SK-N-DZ (cell line): ENCODE measurements at regions not wholly inside any gene's neighbourhood (a gene's known extent, or its start where the extent isn't known, plus 50 kb on each side); places are given as distances from the start of the nearest gene placed in this dataset.

Experiments
- DNase-seq: peaks from one replicate; pipeline ENCODE4 v3.0.0-alpha.2; 2015; ENCODE audit warnings: low spot score

DNA sequence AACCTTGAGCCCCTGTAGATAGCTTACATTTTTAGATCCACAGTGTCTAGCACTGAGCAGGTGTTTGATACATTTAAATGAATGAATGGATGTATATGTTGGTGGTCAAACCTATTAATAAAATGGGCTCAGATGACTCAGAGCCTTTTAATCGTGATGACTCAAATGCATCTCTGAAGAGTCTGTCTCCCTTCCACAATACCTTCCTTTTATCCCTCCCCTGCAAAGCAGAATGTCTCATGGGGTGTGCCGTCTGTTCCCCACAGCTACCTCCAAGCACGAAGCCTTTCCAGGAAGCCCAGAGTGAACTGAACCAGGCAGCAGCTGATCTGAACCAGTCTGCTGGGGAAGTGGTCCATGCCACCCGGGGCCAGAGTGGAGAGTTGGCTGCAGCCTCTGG is 303.5 kb upstream of the TPM1 start:
- no peak for DNase-seq

DNA sequence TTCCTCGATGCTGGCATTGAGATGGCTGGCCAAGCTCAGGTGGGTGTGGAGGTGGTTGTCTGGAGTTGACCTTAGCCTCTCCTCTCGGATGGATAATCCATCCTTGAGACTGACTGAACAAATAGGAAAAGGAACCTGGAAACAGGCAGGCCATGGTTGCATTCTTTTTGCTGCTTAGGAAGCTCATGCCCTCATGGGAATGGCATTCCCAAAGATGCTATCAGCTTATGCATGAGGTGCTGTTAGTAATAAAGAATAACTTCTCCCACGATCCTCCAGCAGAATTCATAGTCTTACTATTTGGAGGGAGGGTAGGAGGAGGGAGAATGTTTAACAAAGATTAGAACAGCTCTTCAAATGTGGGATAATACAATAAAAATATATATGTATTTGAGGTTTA is 303.0 kb upstream of the TPM1 start:
- no peak for DNase-seq

DNA sequence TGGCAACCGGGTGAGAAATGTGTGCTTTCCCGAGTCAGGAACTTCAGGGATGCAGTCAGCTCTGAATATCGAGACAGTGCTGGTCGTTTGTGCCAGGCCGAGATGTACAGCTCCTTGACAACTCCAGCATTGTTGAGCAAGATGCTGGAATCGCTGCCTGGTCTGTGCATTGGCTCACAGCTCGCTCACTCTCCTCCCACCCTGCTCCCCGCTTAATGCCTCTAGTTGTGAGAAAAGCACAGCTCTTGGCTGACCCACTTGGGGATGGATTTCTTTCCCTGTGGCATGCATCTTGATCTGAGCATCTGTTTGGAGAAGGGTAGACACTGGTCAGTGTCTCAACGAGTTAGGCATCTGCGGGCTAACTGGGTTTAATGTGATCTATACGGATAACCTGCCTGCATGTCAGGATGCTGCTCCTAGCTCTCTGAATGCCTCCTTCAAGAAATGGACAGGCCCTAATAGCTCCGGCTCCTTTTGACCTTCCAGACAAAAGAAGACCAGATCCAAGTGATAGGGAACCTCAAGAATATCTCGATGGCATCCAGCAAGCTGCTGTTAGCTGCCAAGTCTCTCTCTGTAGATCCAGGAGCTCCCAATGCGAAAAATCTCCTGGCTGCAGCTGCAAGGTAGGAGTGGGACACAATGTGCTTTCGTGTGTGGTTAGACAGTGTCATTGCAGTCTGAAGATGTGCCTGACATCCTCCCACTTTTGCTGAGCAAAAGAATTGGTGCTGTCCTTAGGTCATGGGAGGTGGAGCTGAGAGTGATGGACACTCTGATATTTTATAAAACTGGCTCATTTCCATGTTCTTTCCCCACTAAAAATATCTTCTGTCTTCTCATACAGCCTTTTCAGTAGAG is 302.2 kb upstream of the TPM1 start:
- peak; percentile 90 for DNase-seq

DNA sequence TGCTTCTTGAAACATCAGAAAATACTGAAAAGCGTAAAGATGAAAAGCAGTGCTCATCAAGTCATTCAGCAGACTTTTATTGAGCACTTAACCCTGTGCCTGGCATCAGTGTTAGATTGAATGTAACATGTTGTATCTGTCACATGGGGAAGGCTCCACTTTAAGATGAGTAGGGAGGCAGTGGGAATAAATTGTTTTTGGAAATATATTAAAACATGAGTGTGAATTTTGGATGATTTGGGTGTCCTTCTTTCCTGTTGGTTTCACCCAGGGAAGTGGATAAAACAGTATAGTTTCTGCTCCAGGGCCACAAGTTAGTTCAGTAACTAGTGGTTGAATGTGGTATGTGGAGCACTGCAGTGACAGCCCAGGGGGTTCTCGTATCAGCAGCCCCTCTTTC is 301.4 kb upstream of the TPM1 start:
- no peak for DNase-seq

DNA sequence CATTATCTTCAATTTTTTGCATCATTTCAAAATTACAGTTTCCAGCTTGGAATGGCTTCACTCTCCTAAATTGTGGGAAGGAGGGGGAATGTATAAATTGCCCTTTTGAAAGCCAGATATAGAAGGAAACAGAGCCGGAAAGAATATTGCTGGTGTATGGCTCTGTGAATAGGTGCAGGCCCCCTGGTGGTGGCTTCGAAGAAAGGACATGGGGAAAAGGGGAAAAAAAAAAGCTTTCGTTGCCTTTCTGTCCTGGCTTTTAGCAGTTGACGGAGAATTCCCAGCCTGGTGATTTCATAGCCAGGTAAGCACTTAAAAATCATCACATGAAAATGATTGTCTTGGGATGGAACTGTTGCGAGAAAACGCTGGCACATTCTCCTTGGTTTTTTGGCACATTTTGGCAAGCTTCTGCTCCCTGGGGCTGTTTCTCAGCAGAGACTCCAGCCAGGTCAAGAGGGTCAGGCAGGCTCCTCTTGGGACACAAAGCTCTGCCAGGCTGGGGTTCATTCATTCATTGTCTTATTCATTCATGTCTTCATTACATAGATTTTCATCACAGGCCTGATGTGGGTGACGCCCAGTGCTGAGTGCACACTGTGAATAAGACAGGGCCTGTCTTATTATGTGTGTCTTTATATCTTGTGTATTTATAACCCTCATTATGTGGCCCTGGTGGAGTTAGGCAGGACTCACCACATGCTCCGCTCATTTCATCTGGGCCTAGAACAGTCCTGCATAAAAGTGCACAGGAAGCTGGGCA is 300.0 kb upstream of the TPM1 start:
- peak; percentile 86 for DNase-seq

DNA sequence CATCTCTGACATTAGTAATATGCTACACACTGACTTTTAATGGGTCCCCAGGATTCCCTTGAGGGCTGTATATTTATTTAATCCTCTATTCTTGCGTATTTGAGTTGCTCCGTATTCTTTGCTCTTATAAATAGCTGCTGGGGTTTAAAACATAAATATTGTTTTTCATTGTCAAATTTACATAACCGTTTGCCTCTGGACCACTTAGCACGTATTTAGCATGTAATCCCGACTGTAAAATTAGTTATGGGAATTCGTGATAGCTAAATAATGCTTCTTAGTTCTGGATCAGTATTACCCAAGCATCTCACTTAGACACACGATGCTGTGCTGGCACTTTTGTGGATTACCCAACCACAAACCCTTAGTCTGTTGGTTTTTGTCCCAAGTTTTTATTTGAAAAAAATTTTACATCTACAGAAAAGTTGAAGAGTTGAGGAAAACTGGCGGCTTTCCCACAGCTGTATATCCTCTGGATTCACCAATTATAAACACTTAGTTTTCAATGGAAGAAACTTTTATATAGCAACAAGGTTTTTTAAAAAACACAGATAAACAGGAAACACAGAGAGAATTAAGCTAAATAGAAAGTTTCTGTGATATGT is 296.8 kb upstream of the TPM1 start:
- DNase-seq: no peak

DNA sequence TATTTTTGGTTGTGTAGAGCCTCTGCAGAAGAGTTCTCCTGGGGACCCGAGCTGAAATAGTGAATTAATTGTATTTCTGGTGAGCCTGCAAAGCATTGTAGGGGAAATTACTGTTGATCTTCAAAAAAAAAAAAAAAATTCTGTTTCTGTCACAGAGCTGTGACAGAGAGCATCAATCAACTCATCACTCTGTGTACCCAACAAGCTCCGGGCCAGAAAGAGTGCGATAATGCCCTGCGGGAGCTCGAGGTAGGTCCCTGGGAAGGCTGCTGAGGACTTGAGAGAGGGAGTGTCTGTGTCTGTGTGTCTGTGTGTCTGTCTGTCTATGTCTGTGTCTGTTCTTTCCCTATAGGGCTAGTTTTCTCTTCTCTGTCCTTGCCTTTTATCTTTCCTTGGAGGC is 294.4 kb upstream of the TPM1 start:
- DNase-seq: no peak

DNA sequence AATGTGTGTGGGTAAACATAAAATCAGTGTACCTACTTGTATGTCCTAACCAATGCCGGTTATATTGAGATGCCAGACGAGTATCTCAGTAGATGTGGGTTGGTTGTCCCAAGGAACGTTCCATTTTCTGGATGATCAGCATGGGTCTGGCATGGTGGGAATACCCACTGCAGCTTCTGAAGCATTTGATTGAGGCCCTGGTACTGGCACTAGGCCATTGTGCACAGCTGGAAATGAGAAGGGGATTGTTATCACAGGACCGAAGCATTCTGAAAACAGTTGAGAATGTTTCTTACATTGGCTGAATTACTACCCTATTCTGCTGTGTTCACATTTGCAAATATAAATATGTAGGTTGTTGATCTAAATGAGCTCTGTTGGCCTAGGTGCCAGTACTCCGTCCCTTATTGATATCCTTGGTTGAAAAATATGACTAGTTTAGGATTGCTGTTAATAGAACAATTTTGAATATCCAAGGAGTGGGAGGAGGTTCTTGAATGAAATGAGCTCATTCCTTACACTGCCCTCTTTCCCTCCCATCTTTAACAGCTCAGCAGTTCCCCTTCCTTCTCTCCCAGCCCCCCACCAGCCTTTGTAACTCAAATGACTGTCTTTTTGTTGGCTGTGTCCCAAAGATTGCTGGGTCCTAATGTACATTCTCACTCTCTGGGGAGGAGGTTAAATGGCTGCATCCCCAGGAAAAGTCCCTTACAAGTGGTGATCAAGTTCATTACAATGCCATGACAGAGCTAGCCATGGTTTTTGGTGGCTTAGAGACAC is 293.3 kb upstream of the TPM1 start:
- no peak for DNase-seq

DNA sequence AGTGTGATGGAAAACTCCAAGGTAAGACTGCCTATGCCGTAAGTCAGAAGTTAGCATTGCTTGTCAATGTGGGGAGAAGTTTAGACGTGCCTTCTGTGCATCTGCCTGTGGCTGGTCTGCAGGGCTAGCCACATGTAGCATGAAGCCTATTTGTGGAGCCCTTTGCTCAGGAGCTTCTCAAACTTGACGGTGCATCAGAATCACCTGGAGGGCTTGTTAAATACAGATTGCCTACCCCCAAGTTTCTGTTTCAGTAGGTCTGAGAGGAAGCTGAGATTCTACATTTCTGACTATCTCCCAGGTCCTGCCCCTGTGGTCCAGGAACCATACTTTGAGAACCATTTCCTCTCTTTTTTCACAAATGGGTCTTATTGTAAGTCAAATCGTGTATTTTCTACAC is 292.1 kb upstream of the TPM1 start:
- no peak for DNase-seq

DNA sequence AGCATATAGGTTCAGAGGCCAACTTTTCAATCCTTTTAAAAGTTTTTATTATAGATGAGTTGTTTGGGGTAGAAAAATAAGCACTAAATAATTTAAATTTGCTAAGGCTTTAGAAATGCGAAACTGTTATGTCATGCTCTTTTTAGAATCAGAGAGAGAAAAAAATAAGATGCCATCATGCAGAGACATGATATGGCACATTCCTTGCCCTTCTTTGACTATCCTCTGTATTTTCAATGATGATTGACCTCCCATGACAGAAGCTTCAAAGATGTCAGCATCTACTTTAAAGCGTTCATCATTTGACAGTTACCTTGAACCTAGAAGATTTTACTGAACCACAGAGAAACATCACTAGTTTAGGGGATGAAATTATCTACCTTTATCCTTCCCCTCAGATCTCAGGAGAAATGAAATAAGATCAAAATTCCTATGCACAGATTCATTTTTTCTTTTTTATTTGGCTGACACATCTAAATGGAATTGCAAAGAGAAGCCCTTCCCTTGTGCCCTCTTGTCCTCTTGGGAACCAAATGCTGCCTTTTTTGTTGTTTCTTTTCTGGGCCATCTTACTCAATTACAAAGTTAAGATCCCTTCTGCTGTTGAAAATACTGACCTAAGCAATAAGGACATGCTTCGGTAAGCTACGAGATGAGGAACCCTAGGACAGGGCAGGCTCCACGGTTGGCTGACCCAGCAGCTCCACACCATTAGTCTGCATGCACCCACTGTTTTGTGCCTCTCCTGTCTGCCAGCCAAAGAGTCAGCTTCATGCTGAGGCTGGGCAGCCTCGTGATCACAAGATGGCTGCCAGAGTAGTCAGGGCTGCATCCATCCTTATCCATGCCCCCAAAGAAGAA is 289.7 kb upstream of the TPM1 start:
- DNase-seq: no peak

DNA sequence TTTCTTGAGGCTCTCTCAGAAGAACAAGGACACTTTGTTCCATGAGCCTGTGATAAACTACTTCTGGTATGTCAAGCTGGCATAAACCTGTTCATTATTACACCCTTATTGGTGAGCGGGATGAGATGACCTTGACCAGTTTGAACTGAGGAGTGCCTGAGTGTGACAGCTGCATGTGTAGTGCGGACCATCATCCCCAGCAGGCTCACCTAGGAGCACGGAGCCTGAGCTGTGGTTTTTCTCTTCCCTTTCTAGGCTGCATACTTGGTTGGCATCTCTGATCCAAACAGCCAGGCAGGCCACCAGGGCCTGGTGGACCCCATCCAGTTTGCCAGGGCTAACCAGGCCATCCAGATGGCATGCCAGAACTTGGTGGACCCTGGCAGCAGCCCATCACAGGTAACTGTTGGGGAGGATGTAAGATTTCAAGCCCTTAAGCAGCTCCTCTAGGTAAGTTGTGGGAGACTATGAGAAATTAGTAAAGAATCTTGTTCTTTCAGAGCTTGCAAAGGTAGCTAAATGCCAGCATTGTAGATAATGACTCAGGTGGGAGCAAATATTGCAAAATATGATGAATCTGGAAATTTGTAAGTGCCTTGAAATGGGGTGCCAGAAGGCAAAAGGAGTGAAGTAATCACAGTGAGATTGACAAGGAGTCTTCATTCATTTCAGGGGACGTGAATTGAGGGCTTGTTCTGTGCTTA is 288.9 kb upstream of the TPM1 start:
- DNase-seq: no peak

DNA sequence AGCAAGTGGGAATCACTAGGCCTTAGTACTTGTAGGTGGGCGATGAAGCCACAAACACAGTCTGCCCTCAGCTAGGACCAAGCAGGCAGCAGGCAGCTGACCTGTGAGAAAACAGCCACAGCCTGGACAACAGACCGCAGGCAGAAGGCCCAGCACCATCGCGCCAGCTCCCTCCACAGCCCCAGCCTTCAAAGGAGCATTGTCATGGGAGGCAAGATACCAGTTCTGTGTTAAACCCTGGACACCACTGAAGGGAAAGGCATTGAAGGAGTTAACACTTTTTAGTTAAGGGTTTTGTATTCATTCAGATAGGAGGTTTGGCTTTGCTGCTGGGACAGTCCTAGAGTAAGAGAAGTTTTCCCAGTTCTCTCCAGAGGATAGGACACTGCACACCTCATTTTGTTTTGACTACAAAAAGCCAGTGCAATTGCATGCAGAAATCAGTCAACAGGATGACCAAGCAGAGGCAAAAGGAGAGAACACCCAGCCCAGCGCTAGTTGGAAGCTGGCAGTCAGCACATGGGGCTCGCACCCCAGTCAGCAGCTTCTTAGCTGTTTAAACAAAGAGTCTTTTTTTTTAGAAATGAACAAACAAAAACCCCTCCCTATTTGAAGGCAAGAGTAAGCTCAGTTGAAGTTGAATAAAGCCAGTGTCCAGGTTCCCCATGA is 286.1 kb upstream of the TPM1 start:
- no peak for DNase-seq

DNA sequence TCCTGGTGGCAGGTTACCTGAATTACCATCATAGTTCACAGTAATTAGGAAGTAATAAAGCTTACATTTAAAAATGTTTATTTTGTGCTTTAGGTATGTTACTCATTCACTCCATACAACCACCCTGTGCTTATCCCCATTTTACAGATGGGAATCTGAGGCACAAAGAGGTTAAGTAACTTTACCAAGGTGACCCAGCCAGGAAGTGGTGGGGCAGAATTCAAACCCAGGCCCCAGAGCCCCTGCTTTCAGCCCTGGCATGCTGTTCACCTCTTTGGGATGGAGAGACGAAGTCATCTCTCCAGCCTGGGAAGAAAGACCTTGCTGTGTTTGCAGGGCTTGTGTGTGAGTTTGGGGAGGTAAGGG is 285.6 kb upstream of the TPM1 start:
- no peak for DNase-seq

DNA sequence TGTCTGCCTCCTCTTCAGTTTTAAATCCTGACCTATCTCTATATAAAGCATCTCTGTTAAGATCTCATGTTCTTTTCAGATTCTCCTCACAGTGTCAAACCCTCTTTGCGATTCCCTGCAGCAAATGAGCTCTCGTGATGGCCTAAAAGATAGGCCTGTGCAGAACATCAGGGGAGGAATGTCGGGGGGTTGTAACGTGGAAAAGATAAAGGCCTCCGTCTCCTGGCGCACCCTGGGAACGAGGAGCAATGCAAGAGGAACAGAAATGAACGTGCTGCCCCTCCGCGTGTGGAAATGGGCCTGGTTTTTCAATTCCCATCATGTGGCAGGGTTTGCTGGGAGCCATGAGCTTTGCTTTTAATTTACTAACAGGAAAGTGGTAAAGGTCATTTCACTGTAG is 285.0 kb upstream of the TPM1 start:
- peak; percentile 44 for DNase-seq

DNA sequence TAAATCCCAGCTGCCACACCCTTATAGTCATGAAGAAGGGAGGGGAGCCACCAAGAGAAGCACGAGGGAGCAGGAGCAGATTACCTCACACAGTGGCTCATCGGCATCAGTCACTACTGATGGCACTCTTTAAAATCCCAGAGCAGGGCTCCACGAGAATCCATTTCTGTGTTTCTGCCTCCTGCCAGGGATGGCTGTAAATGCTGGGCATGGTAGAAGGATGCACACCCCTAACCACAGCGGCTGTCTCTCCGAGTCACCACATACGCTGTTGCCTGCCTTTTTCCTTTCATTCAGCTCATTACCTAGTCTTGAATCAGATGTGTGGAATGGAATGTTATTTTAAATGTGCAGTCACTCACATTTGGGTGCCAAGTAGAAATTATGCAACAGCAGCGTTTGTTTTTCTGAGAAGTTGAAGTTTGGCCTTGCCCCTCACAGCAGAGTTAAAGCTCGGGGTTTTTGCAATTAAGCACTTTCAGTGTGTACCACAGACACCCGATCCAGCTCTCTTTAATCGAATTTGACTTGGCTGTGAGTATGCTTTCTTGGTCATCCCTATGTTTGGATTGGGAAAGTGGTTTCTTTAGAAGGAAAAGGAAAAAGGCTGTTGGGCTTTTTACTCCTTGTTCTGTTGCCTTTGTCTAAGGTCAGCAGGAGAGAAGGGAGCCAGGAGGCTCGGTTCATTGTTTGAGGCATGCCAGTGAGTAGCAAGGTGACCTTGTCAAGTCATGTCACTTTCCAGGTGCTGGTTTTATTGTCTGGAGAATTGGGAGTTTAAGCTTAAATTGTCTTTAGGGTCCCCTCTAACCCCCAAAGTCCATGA is 284.2 kb upstream of the TPM1 start:
- DNase-seq: peak; percentile 34

DNA sequence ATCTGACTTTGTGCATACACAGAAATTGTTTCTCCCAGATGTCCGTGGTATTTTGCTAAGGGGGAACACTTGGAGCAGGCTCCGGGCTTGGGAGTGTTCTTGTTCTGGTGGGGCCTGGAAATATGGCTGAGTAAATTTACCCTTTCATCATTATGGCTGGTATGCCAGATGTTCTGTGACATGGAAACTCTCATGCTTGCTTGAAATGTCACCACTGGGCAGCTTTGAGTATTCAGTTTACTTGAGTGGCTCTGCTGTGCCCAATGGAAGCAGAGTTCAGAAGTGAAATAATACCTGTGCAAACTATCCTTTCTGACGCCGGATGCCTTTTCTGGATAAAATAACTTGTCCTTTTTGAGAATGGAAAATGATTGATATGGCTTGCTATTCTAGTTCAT is 283.6 kb upstream of the TPM1 start:
- no peak for DNase-seq

DNA sequence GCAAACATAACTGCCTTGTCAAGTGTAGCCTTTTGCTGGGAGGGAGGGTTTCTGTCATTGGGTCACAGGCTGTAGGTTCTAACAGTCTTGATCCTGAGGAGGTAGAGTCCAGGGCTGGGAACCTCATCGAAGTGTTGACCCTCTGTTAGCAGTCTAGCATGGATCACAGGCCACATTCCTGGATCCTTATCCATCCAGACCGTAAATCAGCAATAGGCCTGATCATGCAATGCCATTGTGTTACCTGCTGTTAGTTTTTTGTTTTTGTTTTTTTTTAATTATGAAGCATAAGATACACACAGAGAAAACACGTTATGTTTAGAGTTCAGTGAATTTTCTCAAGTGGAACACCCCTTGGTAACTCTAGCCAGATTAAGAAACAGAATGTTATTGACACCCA is 282.0 kb upstream of the TPM1 start:
- no peak for DNase-seq

DNA sequence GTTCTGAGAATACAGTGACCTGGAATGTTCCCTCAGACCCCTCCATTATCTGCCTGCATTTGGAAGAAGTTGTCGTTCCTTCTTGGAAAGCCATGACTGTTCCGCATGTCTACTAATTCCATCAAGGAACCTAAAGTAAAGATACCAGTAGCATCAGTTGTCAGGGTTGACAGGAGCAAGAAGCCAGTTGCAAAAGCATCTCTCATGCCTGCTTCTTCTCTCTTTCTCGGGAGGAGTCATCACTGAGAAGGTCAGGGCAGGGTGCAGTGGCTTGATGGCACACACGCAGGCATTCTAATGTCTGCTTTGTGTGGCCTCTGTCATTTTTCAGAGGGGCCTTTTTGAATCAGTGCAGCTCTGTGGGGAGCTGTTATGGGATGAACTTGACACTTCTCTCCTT is 276.6 kb upstream of the TPM1 start:
- peak; percentile 97 for DNase-seq

DNA sequence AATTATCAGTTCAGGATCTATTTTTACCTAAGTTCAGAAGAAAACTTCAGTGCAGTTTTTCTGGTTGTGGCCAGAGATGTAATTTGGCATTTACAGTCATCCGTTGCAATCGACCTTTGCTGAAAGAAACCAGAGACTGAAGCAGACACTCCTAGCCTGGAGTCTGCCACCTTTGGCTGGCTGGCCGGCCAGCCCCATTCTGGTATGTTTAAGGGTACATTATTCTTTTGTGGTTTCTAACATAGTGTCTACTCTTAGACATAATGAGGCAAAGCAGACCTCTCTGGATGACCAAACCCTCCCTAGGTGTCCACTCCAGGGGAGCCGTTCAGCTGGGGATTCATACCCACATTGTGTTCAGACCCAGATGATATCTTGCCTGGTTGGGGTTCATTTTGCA is 275.9 kb upstream of the TPM1 start:
- DNase-seq: peak; percentile 85
